Parathyroid adenoma (tissue), 2 donors: ENCODE measurements at regions not wholly inside any gene's neighbourhood (a gene's known extent, or its start where the extent isn't known, plus 50 kb on each side); places are given as distances from the start of the nearest gene placed in this dataset.

Source experiments
- H2AFZ ChIP-seq: fragments of 300-600 bp; sonication (generic); one replicate; pipeline ENCODE4 v1.7.0; 2017; ENCODE audit warnings: antibody characterized with exemption, mild to moderate bottlenecking
- H3K27ac ChIP-seq: fragments of 300-600 bp; sonication (generic); one replicate; pipeline ENCODE4 v1.7.0; 2017
- H3K27me3 ChIP-seq: fragments of 300-600 bp; sonication (generic); one replicate; pipeline ENCODE4 v1.7.0; 2017; ENCODE audit warnings: low read length; ENCODE audit not compliant: control insufficient read depth, insufficient read depth
- H3K36me3 ChIP-seq: fragments of 300-600 bp; sonication (generic); one replicate; pipeline ENCODE4 v1.7.0; 2017; ENCODE audit warnings: low read length; ENCODE audit not compliant: control insufficient read depth, insufficient read depth
- H3K4me1 ChIP-seq: fragments of 300-600 bp; sonication (generic); one replicate; pipeline ENCODE4 v1.7.0; 2017; ENCODE audit warnings: control low read depth
- H3K4me2 ChIP-seq: fragments of 300-600 bp; sonication (generic); one replicate; pipeline ENCODE4 v1.7.0; 2017; ENCODE audit warnings: low read length
- H3K4me3 ChIP-seq: fragments of 300-600 bp; sonication (generic); one replicate; pipeline ENCODE4 v1.7.0; 2017; ENCODE audit warnings: low read depth, low read length
- H3K79me2 ChIP-seq: fragments of 300-600 bp; sonication (generic); one replicate; pipeline ENCODE4 v1.7.0; 2017; ENCODE audit warnings: control low read depth
- H3K9ac ChIP-seq: fragments of 300-600 bp; sonication (generic); one replicate; pipeline ENCODE4 v1.7.0; 2017; ENCODE audit warnings: mild to moderate bottlenecking
- H3K9me3 ChIP-seq: fragments of 300-600 bp; sonication (generic); one replicate; pipeline ENCODE4 v1.7.0; 2017; ENCODE audit warnings: low read length; ENCODE audit not compliant: control insufficient read depth
- CTCF ChIP-seq: fragments of 300-600 bp; sonication (generic); IDR thresholded peaks from one replicate; pipeline ENCODE4 v1.7.0; 2017; ENCODE audit warnings: antibody characterized with exemption, mild to moderate bottlenecking
- donor health status: primary hyperparathyroidism.

DNA sequence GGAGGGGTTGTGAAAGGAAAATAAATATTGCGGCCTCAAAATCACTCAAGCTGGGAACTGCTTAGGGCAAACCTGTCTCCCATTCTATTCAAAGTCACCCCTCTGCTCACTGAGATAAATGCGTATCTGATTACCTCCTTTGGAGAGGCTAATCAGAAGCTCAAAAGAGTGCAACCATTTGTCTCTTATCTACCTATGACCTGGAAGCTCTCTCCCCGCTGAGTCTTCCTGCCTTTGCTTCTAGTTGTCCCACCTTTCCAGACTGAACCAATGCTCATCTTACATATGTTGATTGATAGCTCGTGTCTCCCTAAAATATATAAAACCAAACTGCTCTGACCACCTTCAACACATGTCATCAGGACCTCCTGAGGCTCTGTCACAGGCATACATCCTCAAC, 91.6 kb upstream of the CAMK1G start:
- no peaks in the 10 kb centered on the region for H3K27me3 ChIP-seq

GRCh38 chr1:209493559-209493958, 90.0 kb upstream of the CAMK1G start:
- no peak overlapping the region for H3K9ac ChIP-seq
- no peak overlapping the region for H3K27ac ChIP-seq
- H3K4me3 ChIP-seq: no peak overlapping the region
- H3K9me3 ChIP-seq: no peaks in the 10 kb centered on the region
- no peak for TF ChIP-seq CTCF
- no peaks in the 10 kb centered on the region for H3K79me2 ChIP-seq
- no peaks in the 10 kb centered on the region for H3K36me3 ChIP-seq
- no peak overlapping the region for H3K4me2 ChIP-seq
- H3K4me1 ChIP-seq: no peaks in the 10 kb centered on the region
- no peak overlapping the region for H2AFZ ChIP-seq
- no peaks in the 10 kb centered on the region for H3K27me3 ChIP-seq

More for the DNA sequence above, 91.6 kb upstream of the CAMK1G start:
- Histone ChIP-seq H3K9ac (no peak overlapping the region), H3K9me3 (no peaks in the 10 kb centered on the region), H3K79me2 (no peaks in the 10 kb centered on the region), H3K36me3 (no peaks in the 10 kb centered on the region), H3K4me3 (no peak overlapping the region), H3K4me2 (no peak overlapping the region), H2AFZ (no peak overlapping the region), H3K4me1 (no peaks in the 10 kb centered on the region), H3K27ac (no peak overlapping the region)
- no peak for TF ChIP-seq CTCF

- no peak for TF ChIP-seq CTCF
- no peaks in the 10 kb centered on the region for H3K9me3 ChIP-seq
- no peak overlapping the region for H3K4me2 ChIP-seq
- no peaks in the 10 kb centered on the region for H3K36me3 ChIP-seq
- no peak overlapping the region for H3K9ac ChIP-seq
- H3K4me3 ChIP-seq: no peak overlapping the region
- H3K79me2 ChIP-seq: no peaks in the 10 kb centered on the region
- H3K4me1 ChIP-seq: no peaks in the 10 kb centered on the region
- H3K27ac ChIP-seq: no peak overlapping the region
- H3K27me3 ChIP-seq: no peaks in the 10 kb centered on the region
- H2AFZ ChIP-seq: no peak overlapping the region
Measured at GRCh38 chr1:209497729-209498128, 85.8 kb upstream of the CAMK1G start.

- Histone ChIP-seq H3K79me2 (no peaks in the 10 kb centered on the region), H3K4me2 (no peak overlapping the region), H3K9me3 (no peaks in the 10 kb centered on the region), H3K9ac (no peak overlapping the region), H3K27ac (no peak overlapping the region), H2AFZ (no peak overlapping the region), H3K4me1 (no peaks in the 10 kb centered on the region), H3K4me3 (no peak overlapping the region), H3K36me3 (no peaks in the 10 kb centered on the region), H3K27me3 (no peaks in the 10 kb centered on the region)
- no peak for TF ChIP-seq CTCF
Measured at GRCh38 chr1:209500993-209501392, 82.5 kb upstream of the CAMK1G start.

- Histone ChIP-seq H3K4me3 (no peak overlapping the region), H3K9me3 (no peaks in the 10 kb centered on the region), H3K36me3 (no peaks in the 10 kb centered on the region), H2AFZ (no peak overlapping the region), H3K4me2 (no peak overlapping the region), H3K79me2 (no peaks in the 10 kb centered on the region), H3K9ac (no peak overlapping the region), H3K27ac (no peak overlapping the region), H3K27me3 (no peaks in the 10 kb centered on the region), H3K4me1 (no peaks in the 10 kb centered on the region)
- no peak for TF ChIP-seq CTCF
Measured at GRCh38 chr1:209503196-209503595, 80.3 kb upstream of the CAMK1G start.
